Caco-2 (cell line): ENCODE measurements at regions not wholly inside any gene's neighbourhood (a gene's known extent, or its start where the extent isn't known, plus 50 kb on each side); places are given as distances from the start of the nearest gene placed in this dataset.

Source experiments
- BruUV-seq: library from RNA; stranded (reverse); fragments of 400-500 nt; replicated peaks from 2 replicates; lab custom pipeline; 2021; lab: Mats Ljungman, UMichigan
- CTCF ChIA-PET: fragments of 300-600 bp; sonication (Branson Sonifier 250); formaldehyde crosslinking; loops from one replicate; lab custom pipeline; 2022; ENCODE audit warnings: antibody characterized with exemption; lab: Charles Lee
- POLR2A ChIA-PET: fragments of 300-600 bp; sonication (Branson Sonifier 250); formaldehyde crosslinking; loops from one replicate; lab custom pipeline; 2022; ENCODE audit warnings: antibody characterized with exemption; lab: Charles Lee
- DNase-seq, 2 experiments: peaks; one replicate each; pipeline versions ENCODE4 v3.0.0 to v3.0.0-alpha.2; 2020 to 2022
- H3K27me3 ChIP-seq: replicated peaks from 2 replicates; pipeline ENCODE4 v1.6.0; 2011; ENCODE audit warnings: low read length; ENCODE audit not compliant: control insufficient read depth, insufficient read depth
- H3K36me3 ChIP-seq: 2 replicates; pipeline ENCODE4 v1.5.1; 2011; ENCODE audit warnings: low read length; ENCODE audit not compliant: control insufficient read depth, insufficient read depth
- H3K4me1 ChIP-seq: fragments of 250-450 bp; sonication (Bioruptor Pico); 2 replicates; pipeline ENCODE4 v1.5.1; 2020; ENCODE audit warnings: mild to moderate bottlenecking
- H3K4me3 ChIP-seq: 2 replicates; pipeline ENCODE4 v1.5.1; 2011; ENCODE audit warnings: low read depth, mild to moderate bottlenecking, control low read depth, low read length
- H3K9me3 ChIP-seq: fragments of 250-450 bp; sonication (Bioruptor Pico); 2 replicates; pipeline ENCODE4 v1.5.1; 2020; ENCODE audit warnings: mild to moderate bottlenecking, moderate library complexity
- H3K27ac Mint-ChIP-seq: one replicate; pipeline ENCODE4 v1.8.0; 2022; ENCODE audit warnings: mixed read lengths; ENCODE audit not compliant: unreplicated experiment
- H3K27me3 Mint-ChIP-seq: one replicate; pipeline ENCODE4 v1.8.0; 2022; ENCODE audit warnings: mixed read lengths; ENCODE audit not compliant: insufficient read depth, unreplicated experiment
- H3K36me3 Mint-ChIP-seq: one replicate; pipeline ENCODE4 v1.8.0; 2022; ENCODE audit warnings: mild to moderate bottlenecking, mixed read lengths; ENCODE audit not compliant: insufficient read depth, unreplicated experiment
- H3K4me1 Mint-ChIP-seq: one replicate; pipeline ENCODE4 v1.8.0; 2022; ENCODE audit warnings: low read depth, mixed read lengths; ENCODE audit not compliant: unreplicated experiment
- H3K4me3 Mint-ChIP-seq: one replicate; pipeline ENCODE4 v1.8.0; 2022; ENCODE audit warnings: mild to moderate bottlenecking, moderate library complexity, mixed read lengths; ENCODE audit not compliant: unreplicated experiment
- H3K9me3 Mint-ChIP-seq: one replicate; pipeline ENCODE4 v1.8.0; 2022; ENCODE audit warnings: mixed read lengths; ENCODE audit not compliant: unreplicated experiment
- intact Hi-C: fragments of 100-400 bp; cut with micrococcal nuclease; formaldehyde crosslinking; loops from one replicate; pipeline ENCODE4 v1.10.0; 2022; ENCODE audit not compliant: unreplicated experiment
- TF ChIP-seq, protein P1 (sequence below), 2 experiments: fragments of 200-600 bp in 1 of 2; IDR thresholded peaks; 1 replicate in 1 of 2; 2 replicates in 1 of 2; pipeline versions ENCODE4 v1.5.1 to v1.8.0; 2011 to 2022; ENCODE audit warnings: antibody characterized with exemption in 1 of 2, control low read depth in 1 of 2, inconsistent platforms in 1 of 2, low read depth in 1 of 2, low read length in 1 of 2, mild to moderate bottlenecking in 1 of 2, moderate library complexity in 1 of 2; ENCODE audit not compliant: insufficient read depth in 1 of 2, severe bottlenecking in 1 of 2, unreplicated experiment in 1 of 2

DNA sequence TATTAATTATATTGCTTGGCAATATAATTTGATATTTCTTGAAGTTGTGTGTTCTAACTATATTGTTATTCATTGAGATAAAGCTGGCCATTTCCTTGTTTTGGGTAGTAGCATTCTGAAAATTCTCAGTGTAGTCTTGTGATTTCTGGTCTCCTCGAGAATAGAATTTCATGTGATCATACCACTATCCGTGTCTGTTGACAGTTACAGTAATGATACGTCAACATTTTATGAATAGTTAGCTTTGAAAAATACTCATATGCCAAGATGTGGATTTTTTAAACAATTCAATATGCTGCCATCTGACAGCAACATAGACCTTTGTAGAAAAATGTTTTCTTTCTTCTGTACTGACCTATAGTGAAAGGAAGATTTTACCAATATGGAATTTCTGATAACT, 723.7 kb upstream of the SLC35B3 start:
- no peak overlapping the region for H3K27ac Mint-ChIP-seq
- CTCF ChIA-PET, result no interaction called here
- intact Hi-C loops, result no loop called here
- POLR2A ChIA-PET, result no interaction called here
- Histone ChIP-seq H3K27me3 (no peaks in the 10 kb centered on the region), H3K36me3 (no peaks in the 10 kb centered on the region), H3K9me3 (no peaks in the 10 kb centered on the region), H3K4me1 (no peaks in the 10 kb centered on the region), H3K4me3 (no peak overlapping the region)
- TF ChIP-seq, protein P1, sequence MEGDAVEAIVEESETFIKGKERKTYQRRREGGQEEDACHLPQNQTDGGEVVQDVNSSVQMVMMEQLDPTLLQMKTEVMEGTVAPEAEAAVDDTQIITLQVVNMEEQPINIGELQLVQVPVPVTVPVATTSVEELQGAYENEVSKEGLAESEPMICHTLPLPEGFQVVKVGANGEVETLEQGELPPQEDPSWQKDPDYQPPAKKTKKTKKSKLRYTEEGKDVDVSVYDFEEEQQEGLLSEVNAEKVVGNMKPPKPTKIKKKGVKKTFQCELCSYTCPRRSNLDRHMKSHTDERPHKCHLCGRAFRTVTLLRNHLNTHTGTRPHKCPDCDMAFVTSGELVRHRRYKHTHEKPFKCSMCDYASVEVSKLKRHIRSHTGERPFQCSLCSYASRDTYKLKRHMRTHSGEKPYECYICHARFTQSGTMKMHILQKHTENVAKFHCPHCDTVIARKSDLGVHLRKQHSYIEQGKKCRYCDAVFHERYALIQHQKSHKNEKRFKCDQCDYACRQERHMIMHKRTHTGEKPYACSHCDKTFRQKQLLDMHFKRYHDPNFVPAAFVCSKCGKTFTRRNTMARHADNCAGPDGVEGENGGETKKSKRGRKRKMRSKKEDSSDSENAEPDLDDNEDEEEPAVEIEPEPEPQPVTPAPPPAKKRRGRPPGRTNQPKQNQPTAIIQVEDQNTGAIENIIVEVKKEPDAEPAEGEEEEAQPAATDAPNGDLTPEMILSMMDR (IDR thresholded peaks at IDR 0.05; ENCODE audit: insufficient read depth in 1 of 2, low read depth in 1 of 2, low read length in 1 of 2, severe bottlenecking in 1 of 2, unreplicated experiment in 1 of 2), result no peak
- peaks cover 3% of the 10 kb centered on the region for H3K27me3 Mint-ChIP-seq
- no peak for DNase-seq
- peaks cover 19% of the 10 kb centered on the region for H3K9me3 Mint-ChIP-seq
- H3K4me1 Mint-ChIP-seq, result no peaks in the 10 kb centered on the region
- H3K36me3 Mint-ChIP-seq, result no peaks in the 10 kb centered on the region
- no peak overlapping the region for H3K4me3 Mint-ChIP-seq
- no TSS peak for BruUV-seq

DNA sequence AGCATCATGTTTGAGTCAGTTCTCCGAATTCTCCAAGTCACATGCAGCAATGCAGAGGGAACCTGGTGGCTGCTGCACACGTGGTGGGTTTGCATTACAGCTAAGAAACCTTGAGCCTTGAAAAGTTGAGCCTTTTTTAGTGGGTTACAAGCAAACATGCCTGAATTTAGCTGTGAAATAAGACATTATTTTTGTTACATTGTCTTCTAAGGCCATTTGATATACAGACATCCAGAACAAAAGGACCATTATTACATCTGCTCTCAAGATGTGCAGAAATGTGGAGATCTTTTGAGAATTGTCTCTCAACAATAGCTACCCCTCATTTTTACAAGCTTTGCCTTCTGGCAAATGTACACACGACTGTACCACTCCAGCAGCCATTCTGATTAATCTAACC, 720.5 kb upstream of the SLC35B3 start:
- Mint-ChIP-seq H3K36me3 (no peaks in the 10 kb centered on the region), H3K4me1 (no peaks in the 10 kb centered on the region), H3K27me3 (no peaks in the 10 kb centered on the region), H3K9me3 (no peaks in the 10 kb centered on the region), H3K4me3 (no peak overlapping the region), H3K27ac (no peak overlapping the region)
- Histone ChIP-seq H3K4me3 (no peak overlapping the region), H3K9me3 (no peaks in the 10 kb centered on the region), H3K4me1 (no peaks in the 10 kb centered on the region), H3K27me3 (no peaks in the 10 kb centered on the region), H3K36me3 (no peaks in the 10 kb centered on the region)
- DNase-seq, result no peak
- TF ChIP-seq, protein P1 (IDR thresholded peaks at IDR 0.05; ENCODE audit: insufficient read depth in 1 of 2, low read depth in 1 of 2, low read length in 1 of 2, severe bottlenecking in 1 of 2, unreplicated experiment in 1 of 2), result no peak
- CTCF ChIA-PET, result no interaction called here
- BruUV-seq, result no TSS peak
- POLR2A ChIA-PET, result no interaction called here
- intact Hi-C loops, result no loop called here

DNA sequence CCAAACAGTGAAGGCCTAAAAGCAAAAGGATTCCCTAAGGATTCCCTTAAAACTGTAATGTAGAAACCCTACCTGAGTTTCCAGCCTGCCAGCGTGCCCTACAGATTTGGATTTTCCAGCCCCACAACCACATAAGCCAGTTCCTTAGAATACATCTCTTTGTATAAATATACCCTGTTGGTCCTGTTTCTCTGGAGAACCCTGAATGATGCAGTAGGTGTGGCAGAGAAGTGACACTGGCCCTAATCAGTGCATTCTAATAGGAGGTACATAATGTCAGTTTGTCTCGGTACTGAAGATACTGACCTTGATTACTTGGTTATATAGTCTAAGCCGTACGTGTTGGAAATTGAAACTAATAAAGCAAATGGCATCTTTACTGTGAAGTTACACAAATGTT, 707.8 kb upstream of the SLC35B3 start:
- no peaks in the 10 kb centered on the region for H3K27me3 ChIP-seq
- POLR2A ChIA-PET, result no interaction called here
- Mint-ChIP-seq H3K27ac (no peak overlapping the region), H3K4me1 (peaks cover 7% of the 10 kb centered on the region), H3K4me3 (no peak overlapping the region), H3K27me3 (peaks cover 2% of the 10 kb centered on the region), H3K36me3 (no peaks in the 10 kb centered on the region), H3K9me3 (peaks cover 21% of the 10 kb centered on the region)
- intact Hi-C loops, result no loop called here
- TF ChIP-seq, protein P1 (IDR thresholded peaks at IDR 0.05; ENCODE audit: insufficient read depth in 1 of 2, low read depth in 1 of 2, low read length in 1 of 2, severe bottlenecking in 1 of 2, unreplicated experiment in 1 of 2), result no peak
- no TSS peak for BruUV-seq
- no peaks in the 10 kb centered on the region for H3K36me3 ChIP-seq
- CTCF ChIA-PET, result no interaction called here
- H3K9me3 ChIP-seq, result no peaks in the 10 kb centered on the region
- H3K4me3 ChIP-seq, result no peak overlapping the region
- H3K4me1 ChIP-seq, result no peaks in the 10 kb centered on the region; the same call in 1 of the 2 replicates
- no peak for DNase-seq
